HFFc6 (cell line): ENCODE measurements at regions not wholly inside any gene's neighbourhood (a gene's known extent, or its start where the extent isn't known, plus 50 kb on each side); places are given as distances from the start of the nearest gene placed in this dataset.

Experiments used
- DNase-seq: peaks from one replicate; pipeline ENCODE4 v3.0.0-alpha.2; 2018
- H3K27ac Mint-ChIP-seq: 2 replicates; pipeline ENCODE4 v1.8.0; 2020; ENCODE audit warnings: mild to moderate bottlenecking, mixed read lengths
- H3K27me3 Mint-ChIP-seq: 2 replicates; pipeline ENCODE4 v1.8.0; 2021; ENCODE audit warnings: mild to moderate bottlenecking, moderate library complexity, mixed read lengths; ENCODE audit not compliant: insufficient read depth
- H3K36me3 Mint-ChIP-seq: 2 replicates; pipeline ENCODE4 v1.8.0; 2021; ENCODE audit warnings: low read depth, mixed read lengths
- H3K4me1 Mint-ChIP-seq: 2 replicates; pipeline ENCODE4 v1.8.0; 2020; ENCODE audit warnings: low read depth, mixed read lengths
- H3K4me3 Mint-ChIP-seq: 2 replicates; pipeline ENCODE4 v1.8.0; 2020; ENCODE audit warnings: mild to moderate bottlenecking, moderate library complexity, mixed read lengths
- H3K9me3 Mint-ChIP-seq: 2 replicates; pipeline ENCODE4 v1.8.0; 2020; ENCODE audit warnings: mild to moderate bottlenecking, mixed read lengths
- TF ChIP-seq, protein P1 (sequence below): fragments of 200-600 bp; sonication (generic); IDR thresholded peaks from 2 replicates; pipeline ENCODE4 v1.5.0; 2021; ENCODE audit warnings: antibody characterized with exemption, mild to moderate bottlenecking

DNA sequence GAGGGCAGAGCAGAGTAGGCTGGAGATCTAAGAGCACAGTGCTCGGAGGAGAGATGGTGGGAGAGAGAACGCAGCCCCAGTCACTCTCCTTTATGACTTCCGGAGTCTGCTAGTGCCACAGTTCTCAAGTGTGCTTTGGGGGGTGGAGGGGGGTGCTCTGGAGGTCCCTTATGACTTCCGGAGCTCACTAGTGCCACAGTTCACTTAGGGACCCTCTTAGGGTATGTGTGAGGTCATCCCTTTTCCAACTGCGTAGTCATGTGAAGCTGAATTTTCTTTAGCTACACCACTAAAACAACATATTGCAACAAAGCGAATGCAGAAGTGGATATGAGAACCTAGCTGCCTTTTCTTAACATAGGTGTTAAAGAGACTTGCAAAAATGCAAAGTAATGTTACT, 153.7 kb upstream of the KCTD1 start:
- no peak for DNase-seq
- Mint-ChIP-seq H3K27ac (no peak overlapping the region), H3K27me3 (peaks cover 3% of the 10 kb centered on the region; the same call in 1 of the 2 replicates), H3K4me1 (no peaks in the 10 kb centered on the region), H3K9me3 (peaks cover 7% of the 10 kb centered on the region), H3K4me3 (no peak overlapping the region), H3K36me3 (no peaks in the 10 kb centered on the region)
- TF ChIP-seq, protein P1, sequence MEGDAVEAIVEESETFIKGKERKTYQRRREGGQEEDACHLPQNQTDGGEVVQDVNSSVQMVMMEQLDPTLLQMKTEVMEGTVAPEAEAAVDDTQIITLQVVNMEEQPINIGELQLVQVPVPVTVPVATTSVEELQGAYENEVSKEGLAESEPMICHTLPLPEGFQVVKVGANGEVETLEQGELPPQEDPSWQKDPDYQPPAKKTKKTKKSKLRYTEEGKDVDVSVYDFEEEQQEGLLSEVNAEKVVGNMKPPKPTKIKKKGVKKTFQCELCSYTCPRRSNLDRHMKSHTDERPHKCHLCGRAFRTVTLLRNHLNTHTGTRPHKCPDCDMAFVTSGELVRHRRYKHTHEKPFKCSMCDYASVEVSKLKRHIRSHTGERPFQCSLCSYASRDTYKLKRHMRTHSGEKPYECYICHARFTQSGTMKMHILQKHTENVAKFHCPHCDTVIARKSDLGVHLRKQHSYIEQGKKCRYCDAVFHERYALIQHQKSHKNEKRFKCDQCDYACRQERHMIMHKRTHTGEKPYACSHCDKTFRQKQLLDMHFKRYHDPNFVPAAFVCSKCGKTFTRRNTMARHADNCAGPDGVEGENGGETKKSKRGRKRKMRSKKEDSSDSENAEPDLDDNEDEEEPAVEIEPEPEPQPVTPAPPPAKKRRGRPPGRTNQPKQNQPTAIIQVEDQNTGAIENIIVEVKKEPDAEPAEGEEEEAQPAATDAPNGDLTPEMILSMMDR: no peak

DNA sequence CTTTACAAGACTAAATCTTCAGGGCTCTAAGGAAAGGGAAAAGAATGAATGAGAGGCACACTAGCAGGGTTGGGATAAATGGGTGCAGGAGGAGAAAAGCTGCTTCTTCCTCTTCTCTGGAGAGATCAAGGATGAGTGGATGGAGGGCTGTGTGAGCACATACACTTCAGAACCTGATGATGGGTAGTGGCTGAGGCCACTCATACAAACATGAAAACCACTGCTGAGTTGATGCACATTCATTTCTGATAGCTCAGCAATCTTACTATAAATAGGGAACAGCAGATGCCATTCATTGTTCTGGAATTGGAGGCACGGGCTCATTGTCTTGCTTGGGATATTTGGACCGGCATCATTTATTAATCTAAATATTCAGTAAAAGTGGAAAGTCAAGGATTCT, 152.4 kb upstream of the KCTD1 start:
- TF ChIP-seq, protein P1: no peak
- peaks cover 1% of the 10 kb centered on the region; the same call in 1 of the 2 replicates for H3K27me3 Mint-ChIP-seq
- no peaks in the 10 kb centered on the region for H3K36me3 Mint-ChIP-seq
- DNase-seq: no peak
- no peak overlapping the region for H3K27ac Mint-ChIP-seq
- H3K4me1 Mint-ChIP-seq: no peaks in the 10 kb centered on the region
- H3K4me3 Mint-ChIP-seq: no peak overlapping the region
- H3K9me3 Mint-ChIP-seq: peaks cover 7% of the 10 kb centered on the region

DNA sequence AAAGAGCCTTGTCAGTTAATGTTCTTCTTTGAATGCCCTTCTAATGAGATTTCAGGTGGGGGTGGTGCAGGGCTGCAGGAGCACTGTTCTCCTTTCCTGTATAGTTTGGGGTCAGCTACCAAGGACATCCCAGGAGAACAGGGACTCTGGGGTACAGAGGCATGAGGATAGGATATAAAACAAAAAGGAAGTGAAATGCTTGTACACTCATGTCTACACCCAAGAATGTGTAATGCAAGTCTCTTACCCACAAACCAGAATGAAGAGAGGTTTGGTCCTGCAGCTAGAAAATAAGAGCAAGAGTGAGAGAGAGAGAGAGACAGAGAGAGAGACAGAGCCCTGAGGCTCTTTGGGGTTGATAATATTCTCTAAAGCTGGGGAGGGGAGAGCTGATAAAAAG, 151.8 kb upstream of the KCTD1 start:
- H3K36me3 Mint-ChIP-seq: no peaks in the 10 kb centered on the region
- H3K4me3 Mint-ChIP-seq: no peak overlapping the region
- DNase-seq: no peak
- H3K27ac Mint-ChIP-seq: no peak overlapping the region
- H3K4me1 Mint-ChIP-seq: no peaks in the 10 kb centered on the region
- TF ChIP-seq, protein P1: no peak
- H3K27me3 Mint-ChIP-seq: peaks cover 1% of the 10 kb centered on the region; the same call in 1 of the 2 replicates
- peaks cover 2% of the 10 kb centered on the region for H3K9me3 Mint-ChIP-seq

DNA sequence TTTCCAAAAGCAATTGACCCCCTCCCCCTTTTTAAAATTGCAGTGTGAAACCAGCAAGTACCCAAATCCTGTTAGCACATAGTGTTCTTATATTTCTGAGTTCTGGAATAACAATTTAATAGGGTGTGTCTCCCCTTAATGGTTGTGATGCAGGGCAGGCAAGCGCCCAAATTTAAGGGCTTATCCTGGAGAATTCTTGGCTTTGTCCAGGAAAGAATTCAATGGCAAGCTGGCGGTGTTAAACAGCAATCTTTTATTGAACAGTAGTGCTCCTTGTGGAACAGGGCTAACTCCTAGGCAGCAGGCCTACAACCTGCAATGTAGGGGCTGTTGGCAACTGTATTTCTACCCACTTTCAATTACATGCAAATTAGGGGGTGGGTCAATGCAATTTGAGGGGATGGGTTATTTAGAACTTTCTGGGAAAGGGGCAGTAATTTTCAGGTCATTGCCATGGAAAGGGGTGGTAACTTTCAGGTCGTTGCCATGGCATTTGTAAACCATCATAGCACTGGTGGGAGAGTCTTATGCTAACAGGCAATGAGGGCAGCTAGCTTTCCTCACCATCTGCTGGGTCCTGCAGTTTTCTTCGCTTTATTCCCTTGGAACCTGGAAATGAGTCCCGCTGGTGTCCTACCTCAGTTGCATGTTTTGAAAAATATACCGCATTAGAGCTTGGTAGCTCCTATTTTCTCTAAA, 149.0 kb upstream of the KCTD1 start:
- H3K36me3 Mint-ChIP-seq: no peaks in the 10 kb centered on the region
- no peaks in the 10 kb centered on the region for H3K4me1 Mint-ChIP-seq
- no peak for DNase-seq
- H3K9me3 Mint-ChIP-seq: peaks cover 6% of the 10 kb centered on the region; the same call in 1 of the 2 replicates
- H3K27me3 Mint-ChIP-seq: no peaks in the 10 kb centered on the region
- no peak overlapping the region for H3K27ac Mint-ChIP-seq
- TF ChIP-seq, protein P1: no peak
- H3K4me3 Mint-ChIP-seq: no peak overlapping the region

DNA sequence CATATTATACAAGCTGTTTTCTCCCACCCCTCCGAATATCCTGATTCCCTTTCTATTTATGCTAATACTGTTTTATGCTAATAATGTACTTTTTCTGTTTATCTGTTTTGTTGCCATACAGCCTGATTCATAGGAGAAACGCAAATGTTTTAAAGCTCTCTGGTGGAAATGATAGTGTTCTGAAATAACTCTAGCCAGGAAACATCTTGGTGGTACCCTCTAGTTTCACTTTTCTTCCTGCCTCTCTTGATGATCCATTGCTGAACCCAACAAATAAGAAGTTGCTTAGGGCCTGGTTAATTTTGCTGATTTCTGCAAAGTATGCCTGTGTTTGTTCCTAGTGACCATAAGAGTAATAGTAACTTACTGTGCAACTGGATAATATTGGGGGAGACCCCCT, 148.4 kb upstream of the KCTD1 start:
- no peak for DNase-seq
- H3K4me3 Mint-ChIP-seq: no peak overlapping the region
- no peaks in the 10 kb centered on the region for H3K36me3 Mint-ChIP-seq
- H3K27me3 Mint-ChIP-seq: no peaks in the 10 kb centered on the region
- TF ChIP-seq, protein P1: no peak
- H3K9me3 Mint-ChIP-seq: peaks cover 6% of the 10 kb centered on the region; the same call in 1 of the 2 replicates
- no peak overlapping the region for H3K27ac Mint-ChIP-seq
- no peaks in the 10 kb centered on the region for H3K4me1 Mint-ChIP-seq
